Trophoblast cell (in vitro differentiated cells and primary cell): ENCODE measurements at regions not wholly inside any gene's neighbourhood (a gene's known extent, or its start where the extent isn't known, plus 50 kb on each side); places are given as distances from the start of the nearest gene placed in this dataset.

Experiments used
- DNase-seq, 2 donors: peaks; one replicate each; pipeline ENCODE4 v3.0.0-alpha.2; 2016
- H2AFZ ChIP-seq: 2 replicates; pipeline ENCODE4 v1.6.1; 2013; ENCODE audit warnings: low read length, moderate library complexity, mild to moderate bottlenecking; ENCODE audit not compliant: insufficient read depth, poor library complexity
- H2AK5ac ChIP-seq: 2 replicates; pipeline ENCODE4 v1.6.1; 2013; ENCODE audit warnings: mild to moderate bottlenecking, low read length
- H2BK120ac ChIP-seq: 2 replicates; pipeline ENCODE4 v1.6.1; 2013; ENCODE audit warnings: low read length, mild to moderate bottlenecking, moderate library complexity; ENCODE audit not compliant: insufficient read depth, poor library complexity
- H2BK12ac ChIP-seq: 2 replicates; pipeline ENCODE4 v1.6.1; 2013; ENCODE audit warnings: mild to moderate bottlenecking, low read length, moderate library complexity
- H2BK5ac ChIP-seq: 2 replicates; pipeline ENCODE4 v1.6.1; 2013; ENCODE audit warnings: low read length, low read depth, moderate library complexity, mild to moderate bottlenecking; ENCODE audit not compliant: poor library complexity
- H3K14ac ChIP-seq: 2 replicates; pipeline ENCODE4 v1.6.1; 2013; ENCODE audit warnings: mild to moderate bottlenecking, low read length
- H3K18ac ChIP-seq: 2 replicates; pipeline ENCODE4 v1.6.1; 2013; ENCODE audit warnings: mild to moderate bottlenecking, low read length
- H3K23ac ChIP-seq: 2 replicates; pipeline ENCODE4 v1.6.1; 2013; ENCODE audit warnings: low read length
- H3K27ac ChIP-seq: 2 replicates; pipeline ENCODE4 v1.5.1; 2013; ENCODE audit warnings: low read depth, mild to moderate bottlenecking, inconsistent platforms, low read length, moderate library complexity
- H3K27me3 ChIP-seq: 2 replicates; pipeline ENCODE4 v1.6.1; 2013; ENCODE audit warnings: inconsistent platforms, mild to moderate bottlenecking, low read length, moderate library complexity; ENCODE audit not compliant: insufficient read depth
- H3K36me3 ChIP-seq, 2 experiments: 1 replicate in 1 of 2; 2 replicates in 1 of 2; pipeline ENCODE4 v1.6.1; 2013; ENCODE audit warnings: low read length in 2 of 2, mild to moderate bottlenecking in 2 of 2, moderate library complexity in 1 of 2; ENCODE audit not compliant: insufficient read depth in 2 of 2, control insufficient read depth in 1 of 2
- H3K4ac ChIP-seq: 2 replicates; pipeline ENCODE4 v1.6.1; 2013; ENCODE audit warnings: low read depth, mild to moderate bottlenecking, low read length, moderate library complexity
- H3K4me1 ChIP-seq, 2 experiments: 1 replicate in 1 of 2; 2 replicates in 1 of 2; pipeline ENCODE4 v1.6.1; 2013; ENCODE audit warnings: low read length in 2 of 2, mild to moderate bottlenecking in 2 of 2, moderate library complexity in 1 of 2; ENCODE audit not compliant: insufficient read depth in 2 of 2, control insufficient read depth in 1 of 2
- H3K4me2 ChIP-seq: 2 replicates; pipeline ENCODE4 v1.6.1; 2013; ENCODE audit warnings: inconsistent platforms, mild to moderate bottlenecking, low read length, moderate library complexity
- H3K4me3 ChIP-seq: 2 replicates; pipeline ENCODE4 v1.5.1; 2013; ENCODE audit warnings: mild to moderate bottlenecking, low read depth, low read length, inconsistent platforms
- H3K79me1 ChIP-seq: one replicate; pipeline ENCODE4 v1.6.1; 2013; ENCODE audit warnings: low read length
- H3K79me2 ChIP-seq: 2 replicates; pipeline ENCODE4 v1.6.1; 2013; ENCODE audit warnings: low read length, mild to moderate bottlenecking; ENCODE audit not compliant: control insufficient read depth, insufficient read depth, poor library complexity
- H3K9ac ChIP-seq: 2 replicates; pipeline ENCODE4 v1.6.1; 2013; ENCODE audit warnings: mild to moderate bottlenecking, low read length
- H3K9me3 ChIP-seq: 2 replicates; pipeline ENCODE4 v1.6.1; 2013; ENCODE audit warnings: low read depth, mild to moderate bottlenecking, control low read depth, inconsistent platforms, low read length; ENCODE audit not compliant: insufficient read depth
- H4K12ac ChIP-seq: 2 replicates; pipeline ENCODE4 v1.6.1; 2013; ENCODE audit warnings: low read depth, mild to moderate bottlenecking, low read length, moderate library complexity
- H4K8ac ChIP-seq: 2 replicates; pipeline ENCODE4 v1.6.1; 2013; ENCODE audit warnings: low read depth, mild to moderate bottlenecking, low read length, moderate library complexity
- H4K91ac ChIP-seq: one replicate; pipeline ENCODE4 v1.6.1; 2013; ENCODE audit warnings: low read depth, mild to moderate bottlenecking, low read length, moderate library complexity
- WGBS: extraction: QIAGEN DNeasy Blood & Tissue Kit; methylation state at CpG from one replicate; pipeline ENCODE4 v1.1.7; 2013; ENCODE audit warnings: missing lambda C conversion rate; ENCODE audit not compliant: insufficient read length, insufficient coverage; ENCODE audit errors: extremely low coverage; 5-methylcytosine and 5-hydroxymethylcytosine counted together

DNA sequence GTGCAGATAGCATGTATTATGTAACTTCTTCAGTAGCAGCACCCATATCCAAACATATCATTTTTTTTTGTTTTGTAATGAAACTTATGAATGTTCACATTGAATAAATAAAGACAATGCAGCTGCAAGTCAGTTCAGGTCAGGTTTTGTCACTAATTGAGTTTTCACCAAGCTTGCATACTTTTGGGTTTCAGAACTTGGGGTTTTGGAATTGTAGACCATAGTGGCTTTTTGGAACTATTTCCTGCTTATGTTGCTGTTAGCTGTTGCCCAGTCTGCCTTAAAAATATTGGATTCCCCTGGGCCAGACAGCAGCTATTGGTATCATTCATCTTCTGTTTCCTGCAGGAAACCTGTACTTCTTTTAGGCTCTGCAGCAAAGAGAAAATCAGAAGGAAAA lies 113.4 kb upstream of the LIMCH1 start:
- Histone ChIP-seq H2AFZ (no peak overlapping the region), H3K4me1 (no peaks in the 10 kb centered on the region), H3K27me3 (no peaks in the 10 kb centered on the region), H3K4ac (no peak overlapping the region), H3K4me2 (no peak overlapping the region), H3K79me1 (peaks cover 4% of the 10 kb centered on the region), H4K8ac (no peak overlapping the region), H3K9me3 (no peaks in the 10 kb centered on the region), H4K91ac (no peak overlapping the region), H3K23ac (no peak overlapping the region), H3K36me3 (no peaks in the 10 kb centered on the region), H2BK120ac (no peak overlapping the region), H3K14ac (no peak overlapping the region), H3K9ac (no peak overlapping the region), H3K27ac (peak overlapping the region; percentile 55), H4K12ac (no peak overlapping the region), H3K79me2 (no peaks in the 10 kb centered on the region), H3K4me3 (no peak overlapping the region), H3K18ac (no peak overlapping the region), H2BK12ac (no peak overlapping the region), H2AK5ac (no peak overlapping the region), H2BK5ac (no peak overlapping the region)
- DNase-seq, result no peak

DNA sequence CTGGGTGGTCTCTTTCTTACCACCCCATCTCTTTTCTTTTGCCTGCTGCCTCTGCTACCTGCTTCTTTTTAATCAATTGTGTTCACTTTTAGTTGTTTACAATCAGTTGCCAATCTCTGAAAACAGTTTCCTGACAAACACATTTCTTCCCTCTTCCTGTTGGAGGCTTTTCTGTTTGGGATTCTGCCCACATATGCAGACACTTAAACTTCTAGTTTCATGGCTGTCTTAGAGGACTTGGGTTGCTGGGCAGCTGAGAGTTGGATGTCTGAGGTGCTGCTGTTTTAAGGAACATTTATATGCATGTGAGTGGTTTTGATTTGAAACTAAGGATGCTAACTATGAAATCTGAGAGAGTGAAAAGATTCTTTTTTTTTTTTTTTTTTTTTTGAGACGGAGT lies 112.3 kb upstream of the LIMCH1 start:
- no peak overlapping the region for H3K9ac ChIP-seq
- no peak overlapping the region for H3K4me2 ChIP-seq
- H3K4ac ChIP-seq, result no peak overlapping the region
- no peaks in the 10 kb centered on the region for H3K79me2 ChIP-seq
- no peaks in the 10 kb centered on the region for H3K36me3 ChIP-seq
- H4K8ac ChIP-seq, result no peak overlapping the region
- H3K79me1 ChIP-seq, result peaks cover 4% of the 10 kb centered on the region
- H3K27ac ChIP-seq, result no peak overlapping the region
- H2BK5ac ChIP-seq, result no peak overlapping the region
- no peaks in the 10 kb centered on the region for H3K4me1 ChIP-seq
- H2BK120ac ChIP-seq, result no peak overlapping the region
- WGBS, result no CpG with 5 or more reads among the region's 1 CpG
- no peak overlapping the region for H2AFZ ChIP-seq
- no peak overlapping the region for H4K12ac ChIP-seq
- no peak for DNase-seq
- H3K9me3 ChIP-seq, result no peaks in the 10 kb centered on the region
- no peak overlapping the region for H3K14ac ChIP-seq
- H3K4me3 ChIP-seq, result no peak overlapping the region
- H2BK12ac ChIP-seq, result no peak overlapping the region
- H2AK5ac ChIP-seq, result no peak overlapping the region
- no peaks in the 10 kb centered on the region for H3K27me3 ChIP-seq
- no peak overlapping the region for H3K23ac ChIP-seq
- peak overlapping the region; percentile 35 for H4K91ac ChIP-seq
- no peak overlapping the region for H3K18ac ChIP-seq

DNA sequence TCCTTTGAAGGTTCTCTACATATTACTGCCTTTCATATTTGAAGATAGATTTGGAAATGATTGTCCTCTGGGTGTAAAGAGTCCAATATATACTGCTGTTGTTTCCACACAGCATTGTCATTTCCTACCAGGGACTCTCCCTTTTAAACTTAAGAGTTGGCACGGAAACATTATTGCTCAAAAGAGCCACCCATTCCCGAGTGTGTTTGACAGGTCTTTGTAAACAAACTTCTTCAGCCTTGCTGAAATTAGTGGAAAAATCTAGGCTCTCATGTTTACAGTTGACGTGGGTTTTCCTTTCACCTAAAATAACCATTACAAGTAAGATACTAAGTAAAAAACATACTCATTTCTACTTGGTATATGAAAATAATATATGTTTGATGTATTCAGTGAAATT lies 111.4 kb upstream of the LIMCH1 start:
- WGBS, result no CpG with 5 or more reads among the region's 3 CpGs
- no peak overlapping the region for H2BK120ac ChIP-seq

DNA sequence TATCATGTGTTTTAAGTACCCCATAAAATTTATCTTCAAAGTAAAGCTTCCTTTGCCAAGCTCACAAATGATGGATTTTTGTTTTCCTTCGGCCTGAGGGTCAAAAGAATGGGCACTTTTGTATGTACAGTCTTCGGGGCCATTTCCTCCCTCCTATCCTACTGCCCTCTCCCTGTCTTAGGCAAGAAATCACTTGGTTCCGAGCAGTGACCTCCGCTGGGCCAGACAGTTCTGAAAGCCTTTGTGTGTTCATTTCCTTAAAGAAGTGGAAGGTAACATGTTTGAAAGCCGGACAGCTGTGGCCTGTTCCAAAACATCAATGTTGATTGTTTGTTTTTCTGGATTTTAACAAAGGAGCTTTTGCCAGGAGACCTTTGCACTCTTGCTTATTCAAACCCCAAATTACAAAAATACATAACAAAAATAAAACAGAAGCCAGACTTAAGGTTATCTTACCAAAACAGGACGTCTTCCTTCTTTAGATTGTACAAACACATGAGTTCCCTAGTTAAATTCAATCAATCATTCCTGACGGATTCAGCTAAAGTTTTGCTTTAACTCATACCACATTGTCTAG lies 110.6 kb upstream of the LIMCH1 start:
- peak overlapping the region; percentile 37 for H3K14ac ChIP-seq
- peak overlapping the region; percentile 67 for H4K91ac ChIP-seq
- H3K79me2 ChIP-seq, result no peaks in the 10 kb centered on the region
- peak overlapping the region; percentile 58 for H2BK120ac ChIP-seq
- H3K23ac ChIP-seq, result no peak overlapping the region
- peak overlapping the region; percentile 96 for H2BK12ac ChIP-seq
- no peak overlapping the region for H3K4ac ChIP-seq
- no peak overlapping the region for H2AFZ ChIP-seq
- H3K27ac ChIP-seq, result peak overlapping the region; percentile 6
- H3K4me1 ChIP-seq, result no peaks in the 10 kb centered on the region
- H3K9ac ChIP-seq, result no peak overlapping the region
- H3K18ac ChIP-seq, result no peak overlapping the region
- no peaks in the 10 kb centered on the region for H3K36me3 ChIP-seq
- H2BK5ac ChIP-seq, result peak overlapping the region; percentile 62
- no peak overlapping the region for H3K4me2 ChIP-seq
- H4K8ac ChIP-seq, result no peak overlapping the region
- H4K12ac ChIP-seq, result no peak overlapping the region
- H2AK5ac ChIP-seq, result no peak overlapping the region
- DNase-seq, result no peak
- no CpG with 5 or more reads among the region's 7 CpGs for WGBS
- H3K9me3 ChIP-seq, result no peaks in the 10 kb centered on the region
- H3K27me3 ChIP-seq, result no peaks in the 10 kb centered on the region
- peaks cover 4% of the 10 kb centered on the region for H3K79me1 ChIP-seq
- H3K4me3 ChIP-seq, result no peak overlapping the region

More for the DNA sequence above, 111.4 kb upstream of the LIMCH1 start:
- no peak overlapping the region for H3K23ac ChIP-seq
- H3K36me3 ChIP-seq, result no peaks in the 10 kb centered on the region
- no peak overlapping the region for H3K4me2 ChIP-seq
- H4K12ac ChIP-seq, result no peak overlapping the region
- no peak overlapping the region for H2BK5ac ChIP-seq
- H3K79me2 ChIP-seq, result no peaks in the 10 kb centered on the region
- no peak overlapping the region for H3K4ac ChIP-seq
- H4K8ac ChIP-seq, result no peak overlapping the region
- H3K4me3 ChIP-seq, result no peak overlapping the region
- H4K91ac ChIP-seq, result no peak overlapping the region
- H3K9ac ChIP-seq, result no peak overlapping the region
- H2AFZ ChIP-seq, result no peak overlapping the region
- H2AK5ac ChIP-seq, result no peak overlapping the region
- H2BK12ac ChIP-seq, result no peak overlapping the region
- no peaks in the 10 kb centered on the region for H3K4me1 ChIP-seq
- no peak overlapping the region for H3K18ac ChIP-seq
- DNase-seq, result no peak
- H3K14ac ChIP-seq, result no peak overlapping the region
- no peak overlapping the region for H3K27ac ChIP-seq
- H3K27me3 ChIP-seq, result no peaks in the 10 kb centered on the region
- no peaks in the 10 kb centered on the region for H3K9me3 ChIP-seq
- peaks cover 4% of the 10 kb centered on the region for H3K79me1 ChIP-seq
